HG02588 (cell line): ENCODE measurements at regions not wholly inside any gene's neighbourhood (a gene's known extent, or its start where the extent isn't known, plus 50 kb on each side); places are given as distances from the start of the nearest gene placed in this dataset.

Experiments used
- ATAC-seq: cut with Tn5 transposase; IDR thresholded peaks from one replicate; pipeline ENCODE4 v1.9.1; 2021; ENCODE audit warnings: mild to moderate bottlenecking, moderate library complexity; ENCODE audit not compliant: unreplicated experiment

DNA sequence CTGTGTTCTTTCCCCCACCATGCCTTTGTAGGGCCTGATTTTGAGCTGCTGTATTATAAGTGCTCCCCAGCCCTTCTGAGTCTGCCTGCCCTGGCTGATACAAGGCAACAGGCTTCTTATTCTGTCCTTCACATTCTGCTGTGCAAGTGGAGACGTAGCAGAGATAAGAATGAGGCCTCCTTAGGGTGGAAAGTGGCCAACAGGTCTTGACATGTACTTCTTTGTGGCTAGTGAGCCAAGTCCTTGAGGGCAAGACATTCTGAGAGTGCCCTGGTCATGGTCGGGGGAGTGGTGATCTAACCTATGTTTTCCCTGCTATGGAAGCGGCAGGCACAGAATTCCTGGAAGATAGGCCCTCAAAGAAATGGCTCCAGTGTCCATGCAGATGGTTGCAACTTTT lies 235.7 kb upstream of the CADM1 start:
- no peak for ATAC-seq

DNA sequence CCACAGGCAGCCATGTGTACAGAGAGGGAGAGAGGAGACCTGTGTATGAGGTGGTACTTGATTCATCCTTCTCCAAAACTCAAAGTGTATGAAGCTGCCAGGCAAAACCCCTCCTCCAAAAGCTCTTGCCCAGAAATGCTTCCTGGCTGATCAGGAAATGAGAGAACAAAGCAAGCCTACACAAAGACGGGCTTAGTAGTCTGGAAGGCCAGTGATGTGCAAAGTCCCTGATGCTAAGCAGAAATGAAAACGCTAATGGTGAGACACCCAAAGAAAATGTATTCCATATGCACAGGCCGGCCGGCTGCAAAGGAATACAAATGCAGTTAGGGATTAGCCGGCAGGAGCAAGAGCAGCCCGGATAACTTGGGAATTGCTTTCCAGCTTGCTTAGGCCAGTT lies 234.9 kb upstream of the CADM1 start:
- no peak for ATAC-seq

- no peak for ATAC-seq
These were observed 233.7 kb upstream of the CADM1 start for GRCh38 chr11:115737875-115738274.

GRCh38 chr11:115736146-115736545 lies 231.9 kb upstream of the CADM1 start:
- ATAC-seq, result no peak

DNA sequence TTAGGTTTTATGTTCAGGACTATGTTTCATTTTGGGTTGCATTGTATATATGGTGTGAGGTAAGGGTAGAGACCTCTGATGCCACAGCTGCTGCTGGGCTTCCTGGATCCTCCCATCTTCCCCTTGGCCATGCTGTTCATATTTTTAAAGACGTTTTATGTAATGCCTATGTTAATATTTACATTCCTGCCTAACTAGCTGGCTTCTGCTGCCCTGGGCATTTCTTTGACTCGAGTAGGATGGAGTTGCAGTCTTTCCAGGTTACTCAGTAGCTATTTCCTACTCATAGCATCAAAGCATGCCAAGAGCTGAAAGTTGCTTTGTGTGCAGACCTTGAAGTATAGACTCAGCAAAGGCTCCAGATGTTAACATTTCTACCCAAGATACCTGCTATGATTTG lies 220.5 kb upstream of the CADM1 start:
- no peak for ATAC-seq

- no peak for ATAC-seq
These were observed 218.5 kb upstream of the CADM1 start for GRCh38 chr11:115722711-115723110.

- no peak for ATAC-seq
These were observed 217.2 kb upstream of the CADM1 start for GRCh38 chr11:115721296-115721995.

GRCh38 chr11:115720602-115721245 lies 216.5 kb upstream of the CADM1 start:
- no peak for ATAC-seq

GRCh38 chr11:115718945-115719344 lies 214.7 kb upstream of the CADM1 start:
- no peak for ATAC-seq

DNA sequence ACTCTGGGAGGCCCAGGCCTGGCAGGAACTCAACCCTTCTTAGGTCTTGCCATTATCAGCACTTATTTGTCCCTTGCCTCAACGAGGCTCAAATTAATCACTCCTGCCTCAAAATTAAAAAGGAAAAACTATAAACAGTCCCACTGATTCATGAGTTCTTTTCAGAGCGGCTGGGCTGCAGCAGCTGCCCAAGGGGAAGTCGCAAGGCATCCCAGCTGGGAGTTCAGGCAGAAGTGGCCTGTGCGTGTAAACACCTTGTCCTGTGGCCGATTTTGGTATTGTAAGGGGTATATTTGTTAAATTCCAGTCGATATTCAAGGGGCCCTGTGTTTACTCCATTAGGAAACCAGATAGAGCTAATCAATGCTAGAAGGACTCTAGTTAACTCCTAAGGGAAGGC lies 213.9 kb upstream of the CADM1 start:
- ATAC-seq, result no peak

DNA sequence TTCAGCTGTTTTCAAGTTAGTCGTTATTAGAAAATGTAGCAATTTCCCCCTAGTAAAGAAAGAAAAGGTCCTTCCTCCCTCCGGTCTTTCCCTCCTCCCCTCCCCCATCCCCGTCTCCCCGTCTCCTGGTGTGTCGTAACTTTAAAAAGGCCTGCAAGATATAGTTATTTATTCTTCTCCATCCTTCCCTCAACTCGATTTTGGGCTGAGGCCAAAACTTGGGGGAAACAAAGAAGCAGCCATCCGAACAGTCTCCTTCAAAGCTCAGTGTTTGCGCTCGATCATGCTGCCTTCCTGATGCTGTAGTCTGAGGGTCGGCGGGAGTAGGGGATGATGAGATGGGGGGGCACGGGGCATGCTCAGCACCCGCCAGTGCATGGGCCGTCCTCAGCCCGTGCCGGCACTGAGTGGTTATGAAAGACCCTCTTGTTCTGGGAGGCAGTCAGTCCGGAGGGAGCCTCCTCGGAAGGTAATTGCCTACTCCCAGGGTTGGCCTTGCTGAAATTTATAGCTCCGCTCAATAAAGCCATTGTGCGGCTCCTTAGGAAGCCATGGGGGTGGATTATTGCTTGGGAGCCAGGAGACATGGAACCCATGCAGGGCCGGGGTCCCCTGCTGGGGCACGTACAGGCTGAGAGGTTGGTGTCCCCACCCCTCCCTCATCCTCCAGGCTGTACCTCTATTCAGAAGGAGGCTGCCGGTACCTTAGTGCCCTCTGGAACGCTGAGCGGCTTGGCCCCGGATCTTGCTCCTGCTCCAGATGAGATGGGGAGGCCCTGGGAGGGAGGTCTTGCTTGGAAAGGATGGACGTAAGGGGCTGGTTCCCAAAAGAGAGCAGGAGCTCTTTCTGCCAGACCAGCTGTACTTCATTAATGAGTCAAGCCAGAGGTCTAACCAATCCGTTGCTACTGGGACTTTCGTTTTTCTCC lies 212.7 kb upstream of the CADM1 start:
- no peak for ATAC-seq

DNA sequence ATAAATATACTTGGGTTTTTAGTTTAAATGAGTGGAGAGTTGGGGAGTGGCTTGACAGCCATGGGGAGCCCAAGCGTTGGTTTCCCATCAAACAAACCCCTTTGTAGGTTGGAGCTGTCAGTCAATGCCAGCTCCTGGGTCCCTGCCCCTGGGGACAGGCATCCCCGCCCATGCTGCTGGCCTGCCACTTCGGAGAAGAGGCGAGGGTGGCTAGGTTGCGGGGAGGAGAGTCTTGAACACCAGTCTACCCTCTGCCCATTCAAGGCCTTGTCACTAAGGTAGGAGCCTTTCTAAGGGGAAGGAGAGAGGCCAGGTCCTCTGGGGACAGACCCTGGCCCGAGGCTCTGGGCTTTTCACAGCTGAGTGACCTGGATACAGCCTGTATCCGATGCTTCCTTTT lies 211.9 kb upstream of the CADM1 start:
- no peak for ATAC-seq

- ATAC-seq, result no peak
These were observed 211.1 kb upstream of the CADM1 start for GRCh38 chr11:115715251-115715770.

DNA sequence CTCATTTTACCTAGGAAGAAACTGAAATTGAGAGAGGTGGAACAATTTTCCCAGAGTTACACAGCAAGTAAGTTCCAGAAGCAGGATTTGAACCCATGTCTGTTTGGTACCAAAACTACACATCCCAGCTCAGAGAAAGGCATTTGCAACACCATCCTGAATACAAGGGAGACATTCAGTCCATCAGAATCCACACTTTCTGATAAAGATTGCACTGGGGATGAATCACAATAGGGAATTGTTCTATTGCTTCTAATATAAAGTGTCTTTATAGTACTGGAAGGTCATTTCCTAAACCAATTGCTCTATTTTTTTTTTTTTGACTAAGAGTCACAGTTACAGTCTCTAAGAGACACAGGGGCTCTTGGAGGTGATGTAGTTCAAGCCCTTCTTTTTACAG lies 208.1 kb upstream of the CADM1 start:
- ATAC-seq, result no peak

GRCh38 chr11:115710980-115711379 lies 206.8 kb upstream of the CADM1 start:
- no peak for ATAC-seq

DNA sequence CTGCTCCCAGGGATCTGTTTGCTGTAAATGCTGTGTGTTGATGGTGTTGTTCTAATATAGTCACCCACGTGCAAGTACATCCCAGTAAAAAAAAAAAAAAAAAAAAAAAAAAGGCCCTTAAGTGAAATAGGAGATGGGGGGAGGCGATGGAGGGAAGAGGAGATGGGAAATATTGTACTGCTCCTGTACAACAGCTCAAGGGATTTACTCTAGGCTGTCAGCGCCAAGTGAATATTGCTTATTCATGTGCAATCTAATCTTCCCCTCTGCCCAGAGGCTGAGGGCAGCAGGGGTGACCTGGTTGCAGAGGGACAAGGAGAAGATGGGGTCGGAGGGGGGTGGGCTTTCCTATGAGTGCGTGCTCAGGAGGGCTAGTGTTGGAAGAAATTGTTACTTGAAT lies 206.2 kb upstream of the CADM1 start:
- ATAC-seq, result no peak

DNA sequence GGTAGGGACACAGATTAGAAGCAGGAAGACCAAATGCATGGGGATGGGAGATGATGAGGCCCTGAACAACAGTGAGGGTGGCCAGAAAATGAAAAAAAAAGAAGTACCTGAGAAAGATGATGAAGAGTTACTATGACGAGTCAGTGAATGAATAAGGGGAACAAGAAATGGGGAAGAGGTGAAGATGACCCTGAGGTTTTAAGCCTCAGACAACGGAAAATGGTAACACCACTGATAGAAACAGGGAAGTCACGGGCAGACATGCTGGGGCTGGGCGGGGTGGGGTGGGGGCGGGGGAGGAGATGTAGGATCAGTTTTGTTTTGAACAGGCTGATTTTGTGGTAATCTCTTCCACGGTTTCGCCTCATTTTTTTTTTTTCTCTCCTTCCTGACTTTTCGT lies 205.1 kb upstream of the CADM1 start:
- ATAC-seq, result no peak

- no peak for ATAC-seq
These were observed 203.1 kb upstream of the CADM1 start for GRCh38 chr11:115707180-115707905.

DNA sequence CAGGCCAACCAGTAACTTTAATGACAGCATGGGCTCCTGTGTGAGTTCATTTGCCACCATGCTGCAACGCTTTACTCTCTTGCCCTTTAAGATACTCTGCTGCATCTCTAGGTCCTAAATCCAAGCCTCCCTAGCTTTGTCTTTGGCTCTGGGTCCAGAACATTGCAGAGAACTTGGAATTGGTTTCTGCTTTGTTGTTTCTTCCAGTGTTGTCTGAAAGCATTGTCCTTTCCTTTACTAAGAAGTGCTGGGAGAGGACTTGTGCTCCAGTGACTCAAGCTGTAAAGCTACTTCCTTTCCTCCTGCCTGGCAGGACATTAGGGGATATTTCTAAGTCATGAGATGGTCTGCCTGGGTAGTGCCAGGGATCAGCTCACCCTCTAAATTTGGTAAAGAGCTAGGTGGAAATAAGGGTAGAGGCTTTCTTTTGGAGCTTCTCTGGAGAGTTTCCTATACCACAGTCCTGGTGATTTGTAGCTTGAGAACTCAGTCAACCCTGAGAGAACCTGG lies 202.5 kb upstream of the CADM1 start:
- ATAC-seq, result no peak

DNA sequence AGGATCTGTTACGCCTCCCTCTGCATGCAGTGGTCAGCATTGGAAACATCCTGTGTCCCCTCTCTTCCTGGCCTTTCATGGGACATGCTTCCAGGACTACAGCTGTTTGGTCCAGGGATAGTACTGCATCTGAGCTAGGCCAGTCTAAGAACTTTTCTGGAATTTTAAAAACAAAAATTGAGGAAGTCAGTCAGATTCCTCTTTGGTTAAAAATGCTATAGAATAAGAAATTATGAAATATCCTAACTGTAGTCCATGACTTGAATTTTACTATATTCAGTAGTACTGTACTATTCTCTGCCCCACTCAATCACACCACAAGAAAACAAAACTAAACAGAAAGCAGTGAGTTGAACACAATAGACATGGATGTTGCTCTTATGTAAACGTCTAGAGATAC lies 201.0 kb upstream of the CADM1 start:
- no peak for ATAC-seq
